GM12878 (cell line): ENCODE measurements at regions not wholly inside any gene's neighbourhood (a gene's known extent, or its start where the extent isn't known, plus 50 kb on each side); places are given as distances from the start of the nearest gene placed in this dataset.

Source experiments
- BCLAF1 ChIP-seq: fragments of 450-650 bp; IDR thresholded peaks from 2 replicates; pipeline ENCODE4 v1.6.1; 2017; ENCODE audit warnings: antibody characterized with exemption, mild to moderate bottlenecking, moderate library complexity
- CTCF ChIP-seq, 3 experiments: IDR thresholded peaks in 2 of 3; conservative IDR thresholded peaks in 1 of 3; 2 replicates each; pipeline ENCODE4 v1.5.1; 2011; ENCODE audit warnings: low read depth in 3 of 3, low read length in 3 of 3, mild to moderate bottlenecking in 3 of 3, control low read depth in 2 of 3, moderate library complexity in 2 of 3, inconsistent platforms in 1 of 3, mixed read lengths in 1 of 3; ENCODE audit not compliant: control insufficient read depth in 2 of 3, insufficient read depth in 1 of 3; ENCODE audit errors: extremely low read depth in 1 of 3
- FOXK2 ChIP-seq: fragments of 450-650 bp; IDR thresholded peaks from 2 replicates; pipeline ENCODE4 v1.6.1; 2017; ENCODE audit warnings: mild to moderate bottlenecking, moderate library complexity
- IKZF1 ChIP-seq: fragments of 450-650 bp; conservative IDR thresholded peaks from 2 replicates; pipeline ENCODE4 v1.6.1; 2017; ENCODE audit warnings: antibody characterized with exemption, mild to moderate bottlenecking
- MTA2 ChIP-seq: fragments of 450-650 bp; IDR thresholded peaks from 2 replicates; pipeline ENCODE4 v1.6.1; 2016; ENCODE audit warnings: low read depth, mild to moderate bottlenecking, moderate library complexity
- NFIC ChIP-seq: IDR thresholded peaks from 2 replicates; pipeline ENCODE4 v1.6.1; 2012; ENCODE audit warnings: low read depth, mild to moderate bottlenecking, inconsistent platforms, low read length, moderate library complexity
- NR2C2 ChIP-seq: IDR thresholded peaks from 2 replicates; pipeline ENCODE4 v1.6.1; 2011; ENCODE audit warnings: borderline replicate concordance, low read depth; ENCODE audit not compliant: control insufficient read depth, insufficient read length
- PRDM15 ChIP-seq: fragments of 450-650 bp; formaldehyde crosslinking; IDR thresholded peaks from 2 replicates; pipeline ENCODE4 v1.4.0; 2020; ENCODE audit warnings: mild to moderate bottlenecking, moderate library complexity
- RELA ChIP-seq: fragments of 450-650 bp; IDR thresholded peaks from 2 replicates; pipeline ENCODE4 v1.8.0; 2014; ENCODE audit warnings: borderline replicate concordance; ENCODE audit not compliant: partially characterized antibody
- TF ChIP-seq, protein P1 (sequence below): fragments of 450-650 bp; IDR thresholded peaks from 2 replicates; pipeline ENCODE4 v1.6.1; 2017; ENCODE audit warnings: low read depth, mild to moderate bottlenecking, moderate library complexity
- TF ChIP-seq, protein P2 (sequence below): fragments of 450-650 bp; formaldehyde crosslinking; IDR thresholded peaks from 2 replicates; pipeline ENCODE4 v1.5.0; 2022; ENCODE audit warnings: mild to moderate bottlenecking, missing genetic modification characterization

DNA sequence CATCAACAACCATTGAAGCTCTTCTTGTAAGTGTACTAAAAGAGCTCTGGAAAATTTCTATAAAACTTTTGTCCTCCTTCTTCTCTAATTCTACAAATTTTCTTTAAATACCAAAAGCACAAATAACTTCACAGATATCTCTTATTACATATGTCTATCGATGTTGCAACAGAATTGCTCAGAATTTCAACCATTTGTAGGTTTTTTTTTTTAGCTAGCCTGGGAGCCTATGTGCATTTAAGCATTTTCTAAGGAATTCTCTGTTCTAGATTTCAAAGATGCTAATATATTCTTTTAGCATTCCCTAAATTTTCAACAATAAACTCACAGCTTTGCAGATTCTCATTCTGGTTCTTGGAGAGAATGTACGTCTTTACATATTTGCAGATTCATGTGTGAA, 774.3 kb upstream of the NR2F2 start (continued):
- TF ChIP-seq, protein P1, sequence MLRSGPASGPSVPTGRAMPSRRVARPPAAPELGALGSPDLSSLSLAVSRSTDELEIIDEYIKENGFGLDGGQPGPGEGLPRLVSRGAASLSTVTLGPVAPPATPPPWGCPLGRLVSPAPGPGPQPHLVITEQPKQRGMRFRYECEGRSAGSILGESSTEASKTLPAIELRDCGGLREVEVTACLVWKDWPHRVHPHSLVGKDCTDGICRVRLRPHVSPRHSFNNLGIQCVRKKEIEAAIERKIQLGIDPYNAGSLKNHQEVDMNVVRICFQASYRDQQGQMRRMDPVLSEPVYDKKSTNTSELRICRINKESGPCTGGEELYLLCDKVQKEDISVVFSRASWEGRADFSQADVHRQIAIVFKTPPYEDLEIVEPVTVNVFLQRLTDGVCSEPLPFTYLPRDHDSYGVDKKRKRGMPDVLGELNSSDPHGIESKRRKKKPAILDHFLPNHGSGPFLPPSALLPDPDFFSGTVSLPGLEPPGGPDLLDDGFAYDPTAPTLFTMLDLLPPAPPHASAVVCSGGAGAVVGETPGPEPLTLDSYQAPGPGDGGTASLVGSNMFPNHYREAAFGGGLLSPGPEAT: no peak
- TF ChIP-seq FOXK2: no peak
- TF ChIP-seq, protein P2, sequence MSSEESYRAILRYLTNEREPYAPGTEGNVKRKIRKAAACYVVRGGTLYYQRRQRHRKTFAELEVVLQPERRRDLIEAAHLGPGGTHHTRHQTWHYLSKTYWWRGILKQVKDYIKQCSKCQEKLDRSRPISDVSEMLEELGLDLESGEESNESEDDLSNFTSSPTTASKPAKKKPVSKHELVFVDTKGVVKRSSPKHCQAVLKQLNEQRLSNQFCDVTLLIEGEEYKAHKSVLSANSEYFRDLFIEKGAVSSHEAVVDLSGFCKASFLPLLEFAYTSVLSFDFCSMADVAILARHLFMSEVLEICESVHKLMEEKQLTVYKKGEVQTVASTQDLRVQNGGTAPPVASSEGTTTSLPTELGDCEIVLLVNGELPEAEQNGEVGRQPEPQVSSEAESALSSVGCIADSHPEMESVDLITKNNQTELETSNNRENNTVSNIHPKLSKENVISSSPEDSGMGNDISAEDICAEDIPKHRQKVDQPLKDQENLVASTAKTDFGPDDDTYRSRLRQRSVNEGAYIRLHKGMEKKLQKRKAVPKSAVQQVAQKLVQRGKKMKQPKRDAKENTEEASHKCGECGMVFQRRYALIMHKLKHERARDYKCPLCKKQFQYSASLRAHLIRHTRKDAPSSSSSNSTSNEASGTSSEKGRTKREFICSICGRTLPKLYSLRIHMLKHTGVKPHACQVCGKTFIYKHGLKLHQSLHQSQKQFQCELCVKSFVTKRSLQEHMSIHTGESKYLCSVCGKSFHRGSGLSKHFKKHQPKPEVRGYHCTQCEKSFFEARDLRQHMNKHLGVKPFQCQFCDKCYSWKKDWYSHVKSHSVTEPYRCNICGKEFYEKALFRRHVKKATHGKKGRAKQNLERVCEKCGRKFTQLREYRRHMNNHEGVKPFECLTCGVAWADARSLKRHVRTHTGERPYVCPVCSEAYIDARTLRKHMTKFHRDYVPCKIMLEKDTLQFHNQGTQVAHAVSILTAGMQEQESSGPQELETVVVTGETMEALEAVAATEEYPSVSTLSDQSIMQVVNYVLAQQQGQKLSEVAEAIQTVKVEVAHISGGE (CRISPR knock-in tag): no peak
- TF ChIP-seq BCLAF1: no peak
- no peak for TF ChIP-seq CTCF (IDR thresholded peaks at IDR 0.05 in 2 of 3, conservative IDR thresholded peaks at IDR 0.05 in 1 of 3; ENCODE audit: control insufficient read depth in 2 of 3, extremely low read depth in 1 of 3, insufficient read depth in 1 of 3, low read depth in 3 of 3, low read length in 3 of 3)
- no peak for TF ChIP-seq MTA2
- no peak for TF ChIP-seq NR2C2
- no peak for TF ChIP-seq NFIC
- TF ChIP-seq RELA: no peak
- no peak for TF ChIP-seq PRDM15
- TF ChIP-seq IKZF1: no peak
